Thoracic aorta (tissue), 2 donors: ENCODE measurements at regions not wholly inside any gene's neighbourhood (a gene's known extent, or its start where the extent isn't known, plus 50 kb on each side); places are given as distances from the start of the nearest gene placed in this dataset.

ENCODE experiments used
- ATAC-seq: fragments of 150-250 bp; one replicate; pipeline ENCODE4 v1.8.0; 2017; ENCODE audit warnings: low read depth; ENCODE audit not compliant: insufficient number of reproducible peaks, low FRiP score
- DNase-seq: peaks from one replicate; pipeline ENCODE4 v3.0.0-alpha.2; 2020; ENCODE audit warnings: low spot score
- H3K27ac ChIP-seq, 2 donors: fragments of 200-600 bp; sonication (generic); 1 replicate in 1 of 2; 2 replicates in 1 of 2; pipeline ENCODE4 v1.5.1; 2016; ENCODE audit warnings: mild to moderate bottlenecking in 2 of 2, moderate library complexity in 2 of 2
- H3K27me3 ChIP-seq: fragments of 200-600 bp; sonication (generic); replicated peaks from 2 replicates; pipeline ENCODE4 v1.6.0; 2016; ENCODE audit warnings: mild to moderate bottlenecking; ENCODE audit not compliant: insufficient read depth
- H3K36me3 ChIP-seq: fragments of 200-600 bp; sonication (generic); one replicate; pipeline ENCODE4 v1.5.1; 2016
- H3K4me1 ChIP-seq, 2 donors: fragments of 200-600 bp; sonication (generic); 1 replicate in 1 of 2; 2 replicates in 1 of 2; pipeline versions ENCODE4 v1.5.1 to v1.6.0; 2016; ENCODE audit warnings: low read depth in 2 of 2, mild to moderate bottlenecking in 1 of 2; ENCODE audit not compliant: control insufficient read depth in 1 of 2
- H3K4me3 ChIP-seq: fragments of 200-600 bp; sonication (generic); 2 replicates; pipeline ENCODE4 v1.5.1; 2016; ENCODE audit warnings: mild to moderate bottlenecking
- H3K9me3 ChIP-seq: fragments of 200-600 bp; sonication (generic); 2 replicates; pipeline ENCODE4 v1.5.1; 2016
- TF ChIP-seq, protein P1 (sequence below): fragments of 200-600 bp; sonication (generic); IDR thresholded peaks from one replicate; pipeline ENCODE4 v1.5.1; 2019; ENCODE audit warnings: antibody characterized with exemption

DNA sequence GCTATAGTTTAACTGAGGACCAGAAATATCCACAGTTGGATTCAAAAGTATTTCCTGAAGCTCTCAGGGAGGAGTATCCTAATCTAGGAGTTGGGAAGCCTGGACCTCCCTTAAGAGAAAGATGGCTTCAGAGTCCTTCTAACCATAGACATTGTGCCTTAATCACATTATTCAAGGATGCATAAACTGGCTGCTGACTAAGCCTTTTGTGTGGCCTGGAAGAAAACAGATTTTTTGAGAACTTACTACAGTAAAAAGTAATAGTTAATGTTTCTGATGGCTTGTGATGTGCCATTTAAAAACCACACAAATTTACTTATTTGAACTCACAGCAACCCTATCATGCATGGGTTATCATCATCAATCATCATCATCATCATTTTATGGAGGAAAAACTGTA, 126.2 kb upstream of the RPL38 start:
- TF ChIP-seq, protein P1, sequence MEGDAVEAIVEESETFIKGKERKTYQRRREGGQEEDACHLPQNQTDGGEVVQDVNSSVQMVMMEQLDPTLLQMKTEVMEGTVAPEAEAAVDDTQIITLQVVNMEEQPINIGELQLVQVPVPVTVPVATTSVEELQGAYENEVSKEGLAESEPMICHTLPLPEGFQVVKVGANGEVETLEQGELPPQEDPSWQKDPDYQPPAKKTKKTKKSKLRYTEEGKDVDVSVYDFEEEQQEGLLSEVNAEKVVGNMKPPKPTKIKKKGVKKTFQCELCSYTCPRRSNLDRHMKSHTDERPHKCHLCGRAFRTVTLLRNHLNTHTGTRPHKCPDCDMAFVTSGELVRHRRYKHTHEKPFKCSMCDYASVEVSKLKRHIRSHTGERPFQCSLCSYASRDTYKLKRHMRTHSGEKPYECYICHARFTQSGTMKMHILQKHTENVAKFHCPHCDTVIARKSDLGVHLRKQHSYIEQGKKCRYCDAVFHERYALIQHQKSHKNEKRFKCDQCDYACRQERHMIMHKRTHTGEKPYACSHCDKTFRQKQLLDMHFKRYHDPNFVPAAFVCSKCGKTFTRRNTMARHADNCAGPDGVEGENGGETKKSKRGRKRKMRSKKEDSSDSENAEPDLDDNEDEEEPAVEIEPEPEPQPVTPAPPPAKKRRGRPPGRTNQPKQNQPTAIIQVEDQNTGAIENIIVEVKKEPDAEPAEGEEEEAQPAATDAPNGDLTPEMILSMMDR, result no peak
- Histone ChIP-seq H3K4me3 (no peak overlapping the region), H3K27me3 (no peaks in the 10 kb centered on the region), H3K36me3 (no peaks in the 10 kb centered on the region), H3K9me3 (no peaks in the 10 kb centered on the region), H3K27ac (no peak overlapping the region), H3K4me1 (no peaks in the 10 kb centered on the region)
- ATAC-seq, result no peak
- DNase-seq, result no peak

DNA sequence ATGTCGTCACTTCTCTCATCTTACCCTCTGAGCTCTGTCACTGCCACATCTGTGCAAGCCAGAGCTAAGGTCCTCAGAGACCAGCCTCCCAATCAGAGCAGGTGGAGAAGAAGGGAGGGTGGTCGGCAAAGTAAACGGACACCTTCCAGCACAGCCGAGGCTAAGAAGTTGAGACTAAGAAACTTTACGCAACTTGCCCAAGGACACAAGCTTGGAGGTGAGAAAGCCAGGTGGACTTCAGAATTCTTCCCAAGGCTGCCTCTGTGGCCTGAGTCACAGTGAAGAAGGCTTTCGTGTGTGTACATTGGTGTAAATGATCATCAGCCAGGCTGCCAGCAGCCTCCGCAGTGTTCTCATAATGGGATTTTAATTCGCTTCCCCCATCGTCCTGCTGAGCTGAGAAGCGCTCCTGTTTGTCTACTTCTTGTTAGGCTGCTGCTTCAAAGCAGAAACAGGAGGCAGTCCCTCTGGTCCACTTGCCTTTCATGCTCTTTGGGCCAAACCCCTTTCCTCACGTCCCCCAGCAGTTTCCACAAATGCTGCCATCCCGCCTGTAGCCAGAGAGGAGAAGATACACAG, 125.0 kb upstream of the RPL38 start:
- H3K4me1 ChIP-seq, result no peaks in the 10 kb centered on the region
- TF ChIP-seq, protein P1, result no peak
- DNase-seq (no peak), ATAC-seq (no peak)
- H3K27me3 ChIP-seq, result peaks cover 3% of the 10 kb centered on the region
- H3K36me3 ChIP-seq, result no peaks in the 10 kb centered on the region
- H3K4me3 ChIP-seq, result no peak overlapping the region
- H3K27ac ChIP-seq, result no peak overlapping the region
- no peaks in the 10 kb centered on the region for H3K9me3 ChIP-seq

- Histone ChIP-seq H3K4me3 (no peak overlapping the region), H3K36me3 (no peaks in the 10 kb centered on the region), H3K9me3 (no peaks in the 10 kb centered on the region), H3K27ac (no peak overlapping the region), H3K4me1 (no peaks in the 10 kb centered on the region), H3K27me3 (peaks cover 3% of the 10 kb centered on the region)
- TF ChIP-seq, protein P1, result no peak
- no peak for ATAC-seq
- DNase-seq, result no peak
These were observed 123.8 kb upstream of the RPL38 start for GRCh38 chr17:74079537-74080300.

GRCh38 chr17:74080656-74081582, 122.6 kb upstream of the RPL38 start:
- H3K9me3 ChIP-seq, result no peaks in the 10 kb centered on the region
- DNase-seq, result no peak

More at GRCh38 chr17:74080656-74081582, 122.6 kb upstream of the RPL38 start:
- no peak for ATAC-seq
- peaks cover 3% of the 10 kb centered on the region for H3K27me3 ChIP-seq
- no peaks in the 10 kb centered on the region for H3K4me1 ChIP-seq
- H3K36me3 ChIP-seq, result no peaks in the 10 kb centered on the region
- TF ChIP-seq, protein P1, result no peak
- H3K27ac ChIP-seq, result no peak overlapping the region
- no peak overlapping the region for H3K4me3 ChIP-seq
